Erythroblast (primary cell): ENCODE measurements at regions not wholly inside any gene's neighbourhood (a gene's known extent, or its start where the extent isn't known, plus 50 kb on each side); places are given as distances from the start of the nearest gene placed in this dataset.
A peak's percentile ranks its signal among the peaks of the same experiment; 100 is the strongest.

Source experiments
- DNase-seq, 2 experiments: peaks; one replicate each; lab custom pipeline; 2025; lab: John Stamatoyannopoulos, UW
- GATA1 ChIP-seq: IDR thresholded peaks from 2 replicates; pipeline ENCODE4 v1.6.1; 2011; ENCODE audit warnings: low read depth, mild to moderate bottlenecking, control low read depth, low read length, moderate library complexity
- POLR2A ChIP-seq: IDR thresholded peaks from 2 replicates; pipeline ENCODE4 v1.6.1; 2011; ENCODE audit warnings: mild to moderate bottlenecking, low read length

- no peak for TF ChIP-seq GATA1
- TF ChIP-seq POLR2A = no peak
- peak; percentile 3 to 10 for DNase-seq
These were observed 103.4 kb downstream of the QRFPR start for GRCh38 chr4:121277194-121278105.

- TF ChIP-seq POLR2A = no peak
- no peak for TF ChIP-seq GATA1
These were observed 107.6 kb downstream of the QRFPR start for GRCh38 chr4:121273191-121273590.

GRCh38 chr4:121272526-121272925 lies 108.3 kb downstream of the QRFPR start:
- TF ChIP-seq GATA1 (no peak), POLR2A (no peak)
- peak in 1 of 2 experiments; percentile 2 for DNase-seq

More at GRCh38 chr4:121273191-121273590, 107.6 kb downstream of the QRFPR start:
- DNase-seq = no peak

DNA sequence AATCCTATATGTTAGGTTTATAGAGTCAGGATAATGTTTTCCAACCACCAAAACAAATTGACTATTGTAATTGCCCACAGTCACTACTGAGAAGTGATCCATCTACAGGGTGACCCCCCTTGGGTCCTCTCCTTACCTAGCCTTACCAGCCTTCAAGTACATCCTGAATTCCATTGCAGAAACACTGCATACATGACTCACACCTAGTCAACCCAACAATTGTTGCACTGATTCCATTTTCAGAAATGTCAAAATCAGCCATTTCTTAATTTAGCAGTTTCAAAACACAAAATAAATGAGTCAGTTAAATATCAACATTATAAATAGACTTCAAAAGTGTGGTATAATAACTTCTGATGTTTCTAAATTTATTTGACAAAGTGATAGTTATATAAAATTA lies 106.3 kb upstream of the TNIP3 start:
- no peak for TF ChIP-seq GATA1
- TF ChIP-seq POLR2A = no peak
- DNase-seq = no peak

GRCh38 chr4:121269001-121269400 lies 104.9 kb upstream of the TNIP3 start:
- no peak for TF ChIP-seq POLR2A
- TF ChIP-seq GATA1 = no peak

DNA sequence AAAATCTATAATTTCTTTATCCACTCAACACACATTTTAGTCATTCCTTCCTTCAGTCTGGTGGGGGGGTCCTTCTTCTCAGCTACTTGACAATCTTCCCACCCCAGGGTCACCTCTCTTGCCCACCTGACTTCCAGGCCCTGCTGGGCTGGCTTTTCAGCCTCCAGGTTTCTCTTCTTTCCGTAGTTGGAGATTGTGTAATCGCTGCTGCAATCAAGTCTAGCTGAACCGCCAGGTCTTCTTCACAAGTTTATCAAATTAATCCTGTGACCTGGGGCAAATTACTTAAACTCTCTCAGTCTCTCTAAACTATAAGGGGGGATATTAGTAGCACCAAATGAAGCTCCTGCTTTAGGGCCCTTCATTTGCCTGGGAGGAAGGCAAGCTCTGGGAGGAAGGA lies 102.9 kb upstream of the TNIP3 start:
- TF ChIP-seq POLR2A = no peak
- no peak for DNase-seq

More at GRCh38 chr4:121269001-121269400, 104.9 kb upstream of the TNIP3 start:
- no peak for DNase-seq

DNA sequence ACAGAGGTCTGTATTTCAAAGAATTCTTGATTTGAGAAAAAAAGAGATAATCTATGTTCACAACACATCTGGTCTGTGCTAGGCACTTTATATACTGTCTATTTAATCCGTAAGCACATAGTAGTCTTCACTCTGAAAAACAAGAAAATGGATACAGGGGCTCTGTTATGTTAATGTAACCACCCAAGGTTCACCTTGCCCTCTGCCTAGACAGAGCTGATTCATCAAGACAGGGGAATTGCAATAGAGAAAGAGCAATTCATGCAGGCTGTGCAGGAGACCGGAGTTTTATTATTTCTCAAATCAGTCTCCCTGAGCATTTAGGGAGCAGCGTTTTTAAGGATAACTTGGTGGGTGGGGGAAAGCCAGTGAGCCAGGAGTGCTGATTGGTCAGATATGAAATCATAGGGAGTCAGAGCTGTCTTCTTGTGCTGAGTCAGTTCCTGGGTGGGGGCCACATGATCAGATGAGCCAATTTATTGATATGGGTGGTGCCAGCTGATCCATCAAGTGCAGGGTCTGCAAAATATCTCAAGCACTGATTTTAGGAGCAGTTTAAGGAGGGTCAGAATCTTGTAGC lies 92.9 kb upstream of the TNIP3 start:
- DNase-seq = no peak
- TF ChIP-seq GATA1 = no peak
- TF ChIP-seq POLR2A = no peak

DNA sequence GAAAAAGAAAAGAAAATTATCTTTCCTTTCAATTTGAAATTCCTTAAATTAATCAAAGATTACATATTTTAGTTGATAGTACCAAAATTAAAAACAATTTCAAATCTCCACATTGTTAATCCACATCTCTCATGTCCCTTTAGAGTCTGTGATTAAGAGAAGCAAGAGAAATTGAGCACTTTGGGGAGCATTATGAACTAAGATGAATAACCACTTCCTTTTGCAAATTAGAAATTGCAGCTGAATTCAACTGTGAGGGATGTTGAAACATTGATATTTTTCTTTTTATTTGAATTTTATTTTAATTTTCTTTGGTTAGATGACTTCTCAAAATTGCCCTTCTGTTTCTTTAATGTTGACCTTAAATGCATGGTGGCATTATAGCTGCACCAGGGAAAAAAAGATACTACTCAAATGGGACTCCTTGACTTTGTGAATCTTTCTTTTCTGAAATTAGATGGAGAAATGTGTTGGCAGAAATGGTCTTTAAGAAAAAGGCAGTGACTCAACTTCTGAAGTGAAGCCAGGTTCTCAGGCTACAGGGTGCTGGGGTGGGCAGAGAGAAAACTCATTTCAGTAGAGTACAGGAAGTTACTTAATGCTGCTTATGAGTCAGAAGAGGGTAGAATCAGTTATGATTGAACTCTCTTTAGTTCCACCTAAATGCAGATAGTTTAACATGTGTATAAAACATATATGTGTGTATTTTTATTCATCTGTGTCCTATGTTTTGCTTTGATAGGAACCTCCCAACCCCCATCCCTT lies 92.0 kb upstream of the TNIP3 start:
- TF ChIP-seq GATA1 (no peak), POLR2A (no peak)
- no peak for DNase-seq

DNA sequence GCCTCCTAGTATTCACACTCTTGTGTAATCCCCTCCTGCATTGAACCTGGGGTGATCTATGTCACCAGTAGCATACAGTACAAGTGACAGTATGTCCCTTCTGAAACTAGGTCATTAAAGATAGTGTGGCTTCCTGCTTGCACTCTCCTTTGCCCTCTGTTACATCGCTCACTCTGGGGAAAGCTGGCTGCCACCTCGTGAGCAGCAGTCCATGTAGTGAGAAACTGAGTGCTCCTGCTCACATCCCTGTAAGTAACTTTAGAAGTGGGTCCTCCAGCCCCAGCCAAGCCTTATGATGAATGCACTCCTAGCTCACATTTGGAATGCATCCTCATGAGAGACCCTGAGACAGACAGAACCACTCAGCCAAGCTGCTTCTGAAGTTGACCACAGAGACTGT lies 89.8 kb upstream of the TNIP3 start:
- TF ChIP-seq GATA1 = no peak
- TF ChIP-seq POLR2A = no peak
- no peak for DNase-seq

DNA sequence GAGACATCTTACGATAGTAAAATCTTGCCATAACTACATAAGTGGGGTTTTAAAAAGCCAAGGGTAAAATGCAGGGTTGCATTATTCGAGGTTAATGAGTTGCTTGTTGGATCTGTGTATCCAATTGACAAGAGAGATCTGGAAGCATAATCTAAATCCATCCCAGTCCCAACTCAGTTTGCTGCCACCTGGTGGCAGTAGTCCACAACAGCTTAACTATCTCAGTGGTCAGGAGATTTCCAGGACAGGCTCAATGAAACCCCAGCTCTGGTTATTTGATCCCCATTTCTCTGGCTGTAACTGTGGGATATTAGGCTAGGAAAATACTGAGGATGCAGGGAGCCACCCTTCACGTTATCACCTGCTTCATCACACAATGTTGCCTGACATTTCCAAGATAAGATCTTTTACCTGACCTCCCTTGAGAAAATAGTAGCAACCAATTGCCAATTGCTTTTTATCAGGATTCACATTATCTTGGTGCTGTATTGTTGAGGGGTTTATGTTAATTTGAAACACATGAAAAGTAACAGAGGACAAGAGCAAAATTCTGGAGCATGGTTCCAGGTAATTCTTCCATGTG lies 88.2 kb upstream of the TNIP3 start:
- no peak for TF ChIP-seq POLR2A
- no peak for TF ChIP-seq GATA1
- peak; percentile 53 to 74 for DNase-seq

- no peak for DNase-seq
- TF ChIP-seq GATA1 (no peak), POLR2A (no peak)
These were observed 84.6 kb upstream of the TNIP3 start for GRCh38 chr4:121248747-121249146.

DNA sequence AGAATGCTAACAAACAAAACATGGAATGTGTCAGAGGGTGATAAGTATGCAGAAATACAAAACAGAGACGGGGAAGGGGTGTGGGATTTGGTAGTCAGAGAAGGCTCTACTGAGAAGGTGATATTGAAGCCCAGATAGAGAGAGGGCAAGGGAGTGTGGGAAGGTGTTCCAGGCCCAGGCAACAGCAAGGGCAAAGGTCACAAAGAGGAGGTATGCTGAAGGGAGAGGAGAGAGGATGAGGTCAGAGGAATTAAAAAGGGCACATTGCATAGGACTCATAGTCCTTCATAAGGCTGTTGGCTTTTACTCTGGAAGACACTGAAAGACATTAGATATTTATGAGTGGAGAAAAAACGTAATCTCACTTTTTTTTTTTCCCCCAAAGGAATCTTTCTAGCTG lies 82.6 kb upstream of the TNIP3 start:
- TF ChIP-seq POLR2A = no peak
- no peak for TF ChIP-seq GATA1

GRCh38 chr4:121243485-121243884 lies 79.4 kb upstream of the TNIP3 start:
- TF ChIP-seq POLR2A = no peak
- TF ChIP-seq GATA1 = no peak
- DNase-seq = no peak

More for the DNA sequence above, 82.6 kb upstream of the TNIP3 start:
- DNase-seq = no peak
